OCI-LY3 (cell line): ENCODE measurements at regions not wholly inside any gene's neighbourhood (a gene's known extent, or its start where the extent isn't known, plus 50 kb on each side); places are given as distances from the start of the nearest gene placed in this dataset.

Source experiments
- H2AFZ ChIP-seq: fragments of 200-600, 300-600 bp; shearing (Covaris generic); 2 replicates; pipeline ENCODE4 v1.6.0; 2014; ENCODE audit warnings: antibody characterized with exemption, low read depth, low read length
- H3K27ac ChIP-seq: fragments of 200-600, 300-600 bp; sonication (generic); 2 replicates; pipeline ENCODE4 v1.5.1; 2014; ENCODE audit warnings: mild to moderate bottlenecking, low read length, moderate library complexity, mixed read lengths
- H3K27me3 ChIP-seq: fragments of 200-600, 300-600 bp; sonication (generic); 2 replicates; pipeline ENCODE4 v1.6.1; 2014; ENCODE audit warnings: low read depth, low read length, mixed read lengths
- H3K36me3 ChIP-seq: fragments of 200-600, 300-600 bp; sonication (generic); replicated peaks from 2 replicates; pipeline ENCODE3; 2014; ENCODE audit warnings: low read depth, low read length, mixed read lengths
- H3K4me1 ChIP-seq: fragments of 300-600, 200-600 bp; sonication (generic); 2 replicates; pipeline ENCODE4 v1.6.1; 2014; ENCODE audit warnings: low read length, mixed read lengths
- H3K4me2 ChIP-seq: fragments of 200-600, 300-600 bp; sonication (generic); 2 replicates; pipeline ENCODE4 v1.6.1; 2014; ENCODE audit warnings: low read length, mixed read lengths
- H3K4me3 ChIP-seq: fragments of 300-600, 200-600 bp; sonication (generic); 2 replicates; pipeline ENCODE4 v1.5.1; 2014; ENCODE audit warnings: antibody characterized with exemption, mild to moderate bottlenecking, low read length, moderate library complexity
- H3K79me2 ChIP-seq: fragments of 300-600, 200-600 bp; shearing (Covaris generic); 2 replicates; pipeline ENCODE4 v1.6.1; 2014; ENCODE audit warnings: mild to moderate bottlenecking, low read length, mixed read lengths
- H3K9ac ChIP-seq: fragments of 300-600, 200-600 bp; shearing (Covaris generic); 2 replicates; pipeline ENCODE4 v1.6.0; 2014; ENCODE audit warnings: mild to moderate bottlenecking, low read length, moderate library complexity
- H3K9me3 ChIP-seq: fragments of 200-600, 300-600 bp; shearing (Covaris generic); 2 replicates; pipeline ENCODE4 v1.6.1; 2014; ENCODE audit warnings: low read length, mixed read lengths; ENCODE audit not compliant: insufficient read depth
- H4K20me1 ChIP-seq: fragments of 200-600, 300-600 bp; sonication (generic); 2 replicates; pipeline ENCODE4 v1.6.1; 2016; ENCODE audit warnings: low read length, mixed read lengths; ENCODE audit not compliant: insufficient read depth
- CTCF ChIP-seq: fragments of 200-600, 300-600 bp; sonication (generic); IDR thresholded peaks from 2 replicates; pipeline ENCODE4 v1.5.1; 2014; ENCODE audit warnings: antibody characterized with exemption, low read length, low read depth
- EZH2phosphoT487 ChIP-seq: fragments of 200-600 bp; shearing (Covaris generic); IDR thresholded peaks from 2 replicates; pipeline ENCODE4 v1.6.1; 2018; ENCODE audit warnings: antibody characterized with exemption, mixed run types, low read depth

DNA sequence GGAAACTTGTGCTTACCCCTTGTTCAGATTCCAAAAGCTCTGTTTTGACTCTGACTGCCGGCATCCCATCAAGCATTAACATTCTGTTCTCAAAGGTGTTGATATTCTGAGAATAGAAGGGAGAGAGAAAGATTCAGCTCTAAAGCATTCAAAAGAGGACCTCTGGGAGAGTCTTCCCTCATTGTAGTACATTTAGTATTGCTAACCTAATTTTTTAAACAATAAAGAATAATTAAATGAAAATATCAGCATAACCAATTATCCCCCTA, 190.3 kb downstream of the KLF12 start:
- H3K36me3 ChIP-seq: peaks cover 14% of the 10 kb centered on the region
- H3K4me1 ChIP-seq: peaks cover 24% of the 10 kb centered on the region
- no peak overlapping the region for H3K27ac ChIP-seq
- H3K27me3 ChIP-seq: no peaks in the 10 kb centered on the region
- no peaks in the 10 kb centered on the region for H3K9me3 ChIP-seq
- peak overlapping the region; percentile 20; the same call in 1 of the 2 replicates for H3K4me2 ChIP-seq
- no peak for TF ChIP-seq EZH2phosphoT487
- TF ChIP-seq CTCF: no peak
- no peak overlapping the region for H3K4me3 ChIP-seq
- no peak overlapping the region; the same call in 1 of the 2 replicates for H2AFZ ChIP-seq
- H3K79me2 ChIP-seq: no peaks in the 10 kb centered on the region
- no peaks in the 10 kb centered on the region for H4K20me1 ChIP-seq
- H3K9ac ChIP-seq: no peak overlapping the region

DNA sequence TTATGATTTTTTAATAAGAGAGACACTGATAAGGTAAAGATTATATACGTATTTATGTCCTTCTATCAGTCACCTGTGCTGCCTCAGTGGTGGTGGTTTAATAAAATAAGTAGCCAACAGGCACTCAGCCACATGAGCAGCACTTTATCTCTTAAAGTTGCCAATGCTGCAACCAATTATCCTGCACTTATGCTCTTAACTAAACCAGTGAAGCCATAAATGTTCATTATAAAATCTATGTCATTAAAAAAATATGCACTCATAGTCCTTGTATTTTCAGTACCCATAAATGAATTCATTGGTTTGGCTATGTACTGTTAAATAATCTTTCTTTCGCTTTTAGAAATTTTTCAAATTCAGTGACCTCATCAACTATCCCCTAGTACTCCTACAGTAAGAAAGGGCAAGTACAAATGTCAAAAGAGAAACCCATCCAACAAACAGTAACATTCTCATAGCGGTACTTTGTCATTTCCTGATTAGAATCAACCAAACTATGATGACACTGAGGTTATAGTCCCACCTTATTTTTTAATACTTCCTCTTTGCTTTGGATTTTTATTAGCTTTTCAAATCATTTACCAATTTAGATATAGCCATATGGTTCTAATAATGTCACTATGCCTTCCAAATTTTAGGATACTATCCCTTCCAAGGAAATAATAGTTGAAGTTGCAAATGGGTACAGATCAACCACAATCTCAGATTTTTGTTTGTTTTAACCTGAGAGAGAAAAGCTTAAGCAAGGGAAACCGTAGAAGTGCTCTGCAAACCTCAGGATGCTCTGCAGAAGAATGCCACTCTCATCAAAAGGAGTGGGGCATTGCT, 190.9 kb downstream of the KLF12 start:
- Histone ChIP-seq H3K4me1 (peaks cover 20% of the 10 kb centered on the region), H3K4me3 (no peak overlapping the region), H3K9me3 (no peaks in the 10 kb centered on the region), H4K20me1 (no peaks in the 10 kb centered on the region), H3K4me2 (peak overlapping the region; percentile 20), H3K79me2 (no peaks in the 10 kb centered on the region), H2AFZ (no peak overlapping the region; the same call in 1 of the 2 replicates), H3K9ac (no peak overlapping the region), H3K36me3 (peaks cover 14% of the 10 kb centered on the region), H3K27me3 (no peaks in the 10 kb centered on the region), H3K27ac (no peak overlapping the region)
- TF ChIP-seq EZH2phosphoT487 (no peak), CTCF (no peak)

- peaks cover 14% of the 10 kb centered on the region for H3K36me3 ChIP-seq
- H4K20me1 ChIP-seq: no peaks in the 10 kb centered on the region
- H3K4me2 ChIP-seq: no peak overlapping the region
- no peak overlapping the region for H2AFZ ChIP-seq
- H3K4me1 ChIP-seq: peaks cover 20% of the 10 kb centered on the region
- H3K9me3 ChIP-seq: no peaks in the 10 kb centered on the region
- no peaks in the 10 kb centered on the region for H3K27me3 ChIP-seq
- no peak overlapping the region for H3K9ac ChIP-seq
- H3K4me3 ChIP-seq: no peak overlapping the region
- TF ChIP-seq EZH2phosphoT487 (no peak), CTCF (no peak)
- H3K27ac ChIP-seq: no peak overlapping the region
- no peaks in the 10 kb centered on the region for H3K79me2 ChIP-seq
Observed at GRCh38 chr13:73941752-73942151, 192.5 kb downstream of the KLF12 start.

GRCh38 chr13:73940098-73940497, 194.1 kb downstream of the KLF12 start:
- Histone ChIP-seq H4K20me1 (no peaks in the 10 kb centered on the region), H3K4me2 (no peak overlapping the region), H3K4me3 (no peak overlapping the region), H3K9me3 (no peaks in the 10 kb centered on the region), H2AFZ (no peak overlapping the region), H3K79me2 (no peaks in the 10 kb centered on the region), H3K27ac (no peak overlapping the region), H3K4me1 (peaks cover 20% of the 10 kb centered on the region), H3K36me3 (peaks cover 14% of the 10 kb centered on the region), H3K9ac (no peak overlapping the region), H3K27me3 (no peaks in the 10 kb centered on the region)
- no peak for TF ChIP-seq CTCF
- no peak for TF ChIP-seq EZH2phosphoT487
